Hepatocyte (in vitro differentiated cells): ENCODE measurements at regions not wholly inside any gene's neighbourhood (a gene's known extent, or its start where the extent isn't known, plus 50 kb on each side); places are given as distances from the start of the nearest gene placed in this dataset.

ENCODE experiments used
- DNase-seq: peaks from one replicate; pipeline ENCODE4 v3.0.0-alpha.2; 2016; ENCODE audit warnings: low spot score
- H2AFZ ChIP-seq: fragments of 200-600 bp; sonication (generic); 2 replicates; pipeline ENCODE4 v1.6.0; 2016; ENCODE audit warnings: antibody characterized with exemption, mild to moderate bottlenecking
- H3K27ac ChIP-seq: fragments of 200-600 bp; sonication (generic); 2 replicates; pipeline ENCODE4 v1.5.1; 2016; ENCODE audit warnings: mild to moderate bottlenecking
- H3K27me3 ChIP-seq: fragments of 200-600 bp; sonication (generic); 2 replicates; pipeline ENCODE4 v1.6.1; 2016
- H3K36me3 ChIP-seq: fragments of 200-600 bp; sonication (generic); replicated peaks from 2 replicates; pipeline ENCODE4 v1.5.1; 2016; ENCODE audit warnings: low read depth; ENCODE audit not compliant: insufficient read depth
- H3K4me1 ChIP-seq: fragments of 200-600 bp; sonication (generic); 2 replicates; pipeline ENCODE4 v1.5.1; 2016; ENCODE audit warnings: mild to moderate bottlenecking, moderate library complexity; ENCODE audit not compliant: insufficient read depth
- H3K4me2 ChIP-seq: fragments of 200-600 bp; sonication (generic); 2 replicates; pipeline ENCODE4 v1.6.0; 2016
- H3K4me3 ChIP-seq: fragments of 200-600 bp; sonication (generic); 2 replicates; pipeline ENCODE4 v1.5.1; 2016; ENCODE audit warnings: mild to moderate bottlenecking
- H3K79me2 ChIP-seq: fragments of 200-600 bp; sonication (generic); 2 replicates; pipeline ENCODE4 v1.6.0; 2017; ENCODE audit warnings: mild to moderate bottlenecking
- H3K9me2 ChIP-seq: fragments of 200-600 bp; sonication (generic); replicated peaks from 2 replicates; pipeline ENCODE4 v1.6.0; 2017; ENCODE audit warnings: mild to moderate bottlenecking; ENCODE audit not compliant: insufficient read depth
- H3K9me3 ChIP-seq: fragments of 200-600 bp; sonication (generic); 2 replicates; pipeline ENCODE4 v1.5.1; 2016; ENCODE audit warnings: low read depth, mild to moderate bottlenecking
- H4K20me1 ChIP-seq: fragments of 200-600 bp; sonication (generic); 2 replicates; pipeline ENCODE4 v1.6.0; 2016; ENCODE audit warnings: mild to moderate bottlenecking; ENCODE audit not compliant: insufficient read depth, poor library complexity, severe bottlenecking
- EZH2 ChIP-seq: fragments of 200-600 bp; sonication (generic); IDR thresholded peaks from 2 replicates; pipeline ENCODE4 v1.6.1; 2016; ENCODE audit warnings: antibody characterized with exemption, mild to moderate bottlenecking, borderline replicate concordance
- EZH2phosphoT487 ChIP-seq: fragments of 200-600 bp; sonication (generic); IDR thresholded peaks from one replicate; pipeline ENCODE4 v1.6.1; 2018; ENCODE audit warnings: antibody characterized with exemption, mild to moderate bottlenecking, low read depth, moderate library complexity; ENCODE audit not compliant: unreplicated experiment, severe bottlenecking
- WGBS: methylation state at CpG from one replicate; pipeline ENCODE4 v1.1.6; 2016; ENCODE audit warnings: low lambda C conversion rate; ENCODE audit errors: missing lambda C conversion rate; 5-methylcytosine and 5-hydroxymethylcytosine counted together
- TF ChIP-seq, protein P1 (sequence below): fragments of 200-600 bp; sonication (generic); IDR thresholded peaks from 2 replicates; pipeline ENCODE4 v1.5.1; 2016; ENCODE audit warnings: antibody characterized with exemption, mild to moderate bottlenecking; ENCODE audit not compliant: poor library complexity

DNA sequence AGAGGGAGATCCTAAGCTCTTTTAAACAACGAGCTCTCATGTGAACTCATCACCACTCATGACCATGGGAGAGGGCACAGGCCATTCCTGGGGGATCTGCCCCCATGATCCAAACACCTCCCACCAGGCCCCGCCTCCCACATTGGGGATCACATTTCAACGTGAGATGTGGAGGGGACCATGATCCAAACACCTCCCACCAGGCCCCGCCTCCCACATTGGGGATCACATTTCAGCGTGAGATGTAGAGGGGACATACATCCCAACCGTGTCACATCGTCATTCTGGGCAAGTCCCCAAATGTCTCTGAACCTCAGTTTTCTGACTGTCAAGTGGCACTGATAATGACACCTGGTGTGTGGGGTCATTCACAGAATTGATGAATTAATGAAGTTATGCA, 641.8 kb downstream of the CDH26 start:
- Histone ChIP-seq H3K4me2 (no peak overlapping the region), H2AFZ (no peak overlapping the region), H4K20me1 (no peaks in the 10 kb centered on the region), H3K9me3 (no peaks in the 10 kb centered on the region), H3K27ac (no peak overlapping the region), H3K36me3 (no peaks in the 10 kb centered on the region), H3K4me3 (no peak overlapping the region), H3K4me1 (no peaks in the 10 kb centered on the region), H3K27me3 (no peaks in the 10 kb centered on the region), H3K9me2 (no peaks in the 10 kb centered on the region), H3K79me2 (no peaks in the 10 kb centered on the region)
- TF ChIP-seq EZH2, result no peak
- DNase-seq, result no peak
- WGBS, result 87% methylated on average over 7 of the region's 7 CpGs

- WGBS, result 81% methylated on average over 4 of the region's 4 CpGs
- H3K4me2 ChIP-seq, result no peak overlapping the region
- H2AFZ ChIP-seq, result no peak overlapping the region
- no peaks in the 10 kb centered on the region for H3K27me3 ChIP-seq
- no peaks in the 10 kb centered on the region for H3K9me3 ChIP-seq
- H3K27ac ChIP-seq, result no peak overlapping the region
- no peaks in the 10 kb centered on the region for H3K9me2 ChIP-seq
- no peak overlapping the region for H3K4me3 ChIP-seq
- H4K20me1 ChIP-seq, result no peaks in the 10 kb centered on the region
- H3K79me2 ChIP-seq, result no peaks in the 10 kb centered on the region
- H3K4me1 ChIP-seq, result no peaks in the 10 kb centered on the region
- TF ChIP-seq EZH2phosphoT487 (no peak), EZH2 (no peak)
- TF ChIP-seq, protein P1, sequence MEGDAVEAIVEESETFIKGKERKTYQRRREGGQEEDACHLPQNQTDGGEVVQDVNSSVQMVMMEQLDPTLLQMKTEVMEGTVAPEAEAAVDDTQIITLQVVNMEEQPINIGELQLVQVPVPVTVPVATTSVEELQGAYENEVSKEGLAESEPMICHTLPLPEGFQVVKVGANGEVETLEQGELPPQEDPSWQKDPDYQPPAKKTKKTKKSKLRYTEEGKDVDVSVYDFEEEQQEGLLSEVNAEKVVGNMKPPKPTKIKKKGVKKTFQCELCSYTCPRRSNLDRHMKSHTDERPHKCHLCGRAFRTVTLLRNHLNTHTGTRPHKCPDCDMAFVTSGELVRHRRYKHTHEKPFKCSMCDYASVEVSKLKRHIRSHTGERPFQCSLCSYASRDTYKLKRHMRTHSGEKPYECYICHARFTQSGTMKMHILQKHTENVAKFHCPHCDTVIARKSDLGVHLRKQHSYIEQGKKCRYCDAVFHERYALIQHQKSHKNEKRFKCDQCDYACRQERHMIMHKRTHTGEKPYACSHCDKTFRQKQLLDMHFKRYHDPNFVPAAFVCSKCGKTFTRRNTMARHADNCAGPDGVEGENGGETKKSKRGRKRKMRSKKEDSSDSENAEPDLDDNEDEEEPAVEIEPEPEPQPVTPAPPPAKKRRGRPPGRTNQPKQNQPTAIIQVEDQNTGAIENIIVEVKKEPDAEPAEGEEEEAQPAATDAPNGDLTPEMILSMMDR, result no peak
- DNase-seq, result no peak
- no peaks in the 10 kb centered on the region for H3K36me3 ChIP-seq
These were observed 628.0 kb upstream of the CDH4 start for GRCh38 chr20:60624066-60624465.

DNA sequence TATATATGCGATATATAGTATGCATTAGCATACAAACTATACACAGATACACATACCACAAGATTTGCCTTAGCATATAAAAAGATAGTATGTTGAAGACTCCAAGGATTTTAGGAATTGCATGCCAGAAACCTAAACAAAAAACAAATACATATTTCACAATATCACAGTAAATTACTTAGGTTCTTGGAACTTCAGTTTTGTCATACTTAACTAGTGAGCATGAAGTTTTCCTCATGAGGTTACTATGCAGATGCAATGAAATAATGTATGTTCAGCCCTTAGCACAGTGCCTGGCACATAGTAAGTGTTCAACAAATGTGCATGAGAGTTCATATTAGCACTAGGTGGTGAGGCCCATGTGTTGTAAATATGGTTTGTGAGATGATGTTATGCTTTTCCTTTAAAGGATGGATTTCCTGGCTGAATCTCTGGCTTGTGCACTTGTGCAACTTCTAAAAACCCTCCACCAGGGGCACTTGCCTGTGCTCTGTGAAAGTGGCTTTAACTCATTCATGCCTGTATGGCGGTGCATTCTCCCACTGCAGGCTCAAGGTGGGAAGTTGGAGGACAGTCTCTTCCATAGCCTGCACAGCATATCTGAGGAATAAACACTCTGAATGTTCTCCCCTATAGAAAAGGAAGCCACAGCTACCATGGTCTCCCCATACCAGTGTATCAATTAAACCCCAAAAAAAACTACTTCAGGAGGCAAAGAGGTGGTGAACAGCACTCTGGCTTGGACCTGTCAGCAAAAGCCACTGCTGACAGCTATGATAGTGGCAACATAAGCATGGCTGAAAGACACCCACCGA, 624.1 kb upstream of the CDH4 start:
- no peaks in the 10 kb centered on the region for H3K79me2 ChIP-seq
- 88% methylated on average over 3 of the region's 3 CpGs for WGBS
- no peaks in the 10 kb centered on the region for H3K9me2 ChIP-seq
- TF ChIP-seq, protein P1, result no peak
- TF ChIP-seq EZH2phosphoT487 (no peak), EZH2 (no peak)
- H3K4me3 ChIP-seq, result no peak overlapping the region
- H3K9me3 ChIP-seq, result no peaks in the 10 kb centered on the region
- no peaks in the 10 kb centered on the region for H3K4me1 ChIP-seq
- no peaks in the 10 kb centered on the region for H3K36me3 ChIP-seq
- H3K27ac ChIP-seq, result no peak overlapping the region
- H3K27me3 ChIP-seq, result no peaks in the 10 kb centered on the region
- DNase-seq, result no peak
- no peak overlapping the region for H3K4me2 ChIP-seq
- H4K20me1 ChIP-seq, result no peaks in the 10 kb centered on the region
- H2AFZ ChIP-seq, result no peak overlapping the region

DNA sequence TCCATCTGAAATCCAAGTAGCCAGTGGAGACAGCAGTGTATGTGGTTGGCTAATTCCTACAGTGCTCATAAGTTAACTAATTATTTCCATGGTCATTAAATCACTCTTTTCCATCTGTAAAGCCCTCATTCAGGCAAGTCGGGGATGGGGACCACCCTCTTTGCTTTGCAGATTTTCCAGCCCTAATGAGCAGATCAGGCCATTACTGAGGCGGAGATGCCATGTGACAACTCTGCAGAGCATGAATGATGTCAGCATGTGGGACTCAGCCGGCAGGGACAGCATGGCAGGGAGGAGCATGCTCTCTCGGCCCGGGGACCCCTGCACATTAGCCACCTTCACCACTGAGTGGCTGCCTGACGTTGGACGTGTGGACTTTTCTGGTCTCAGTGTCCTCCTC, 623.3 kb upstream of the CDH4 start:
- Histone ChIP-seq H3K4me2 (no peak overlapping the region), H3K79me2 (no peaks in the 10 kb centered on the region), H4K20me1 (no peaks in the 10 kb centered on the region), H3K4me3 (no peak overlapping the region), H3K36me3 (no peaks in the 10 kb centered on the region), H3K9me2 (no peaks in the 10 kb centered on the region), H3K27me3 (no peaks in the 10 kb centered on the region), H3K4me1 (no peaks in the 10 kb centered on the region), H3K9me3 (no peaks in the 10 kb centered on the region), H3K27ac (no peak overlapping the region), H2AFZ (no peak overlapping the region)
- 91% methylated on average over 7 of the region's 7 CpGs for WGBS
- TF ChIP-seq, protein P1, result no peak
- TF ChIP-seq EZH2phosphoT487 (no peak), EZH2 (no peak)
- DNase-seq, result no peak
